Inferior parietal cortex (tissue), 1 donor: ENCODE measurements at regions not wholly inside any gene's neighbourhood (a gene's known extent, or its start where the extent isn't known, plus 50 kb on each side); places are given as distances from the start of the nearest gene placed in this dataset.
A peak's percentile ranks its signal among the peaks of the same experiment; 100 is the strongest.

Experiments used
- DNase-seq: peaks from one replicate; pipeline ENCODE4 v3.0.0-alpha.2; 2016; ENCODE audit errors: extremely low spot score

GRCh38 chr12:13503094-13503835 is 306.7 kb downstream of the EMP1 start:
- no peak for DNase-seq

DNA sequence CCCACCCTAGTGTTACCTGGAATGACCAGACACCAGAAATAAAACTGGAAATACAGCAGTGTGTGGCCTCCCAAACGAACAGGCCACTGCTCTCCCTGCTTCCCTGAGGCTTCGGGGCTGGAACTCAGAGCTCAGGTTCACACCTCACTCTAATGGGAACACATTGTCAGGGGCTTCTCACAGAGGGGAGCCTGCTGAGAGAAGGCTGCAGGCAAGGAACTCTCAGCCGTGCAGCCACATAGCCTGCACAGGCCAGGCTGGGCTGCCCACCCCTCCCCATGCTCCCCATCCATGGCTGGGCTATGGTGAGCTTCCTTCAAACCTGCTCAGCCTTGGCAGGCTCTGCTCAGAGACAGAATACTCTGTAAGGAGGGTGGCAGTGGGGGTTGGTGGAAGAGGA is 302.5 kb downstream of the EMP1 start:
- no peak for DNase-seq

DNA sequence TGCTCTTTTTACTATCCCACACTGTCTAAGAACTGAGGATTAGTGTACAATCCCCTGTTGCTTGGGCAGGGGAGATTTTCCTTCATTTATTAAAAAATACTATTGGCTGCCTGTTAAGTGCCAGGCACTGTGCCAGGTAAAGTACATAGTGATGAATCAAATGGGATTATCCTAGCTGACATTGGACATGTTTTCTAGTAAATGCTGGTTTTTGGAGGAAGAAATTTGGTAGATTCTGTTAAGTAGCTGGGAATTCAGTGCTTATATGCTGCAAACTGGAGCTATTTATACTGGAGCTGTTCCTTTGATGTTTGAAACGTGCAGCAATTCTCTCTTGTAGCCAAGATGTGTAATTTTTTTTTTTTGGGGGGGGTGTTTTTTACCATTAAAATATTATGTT is 299.6 kb downstream of the EMP1 start:
- DNase-seq, result no peak

DNA sequence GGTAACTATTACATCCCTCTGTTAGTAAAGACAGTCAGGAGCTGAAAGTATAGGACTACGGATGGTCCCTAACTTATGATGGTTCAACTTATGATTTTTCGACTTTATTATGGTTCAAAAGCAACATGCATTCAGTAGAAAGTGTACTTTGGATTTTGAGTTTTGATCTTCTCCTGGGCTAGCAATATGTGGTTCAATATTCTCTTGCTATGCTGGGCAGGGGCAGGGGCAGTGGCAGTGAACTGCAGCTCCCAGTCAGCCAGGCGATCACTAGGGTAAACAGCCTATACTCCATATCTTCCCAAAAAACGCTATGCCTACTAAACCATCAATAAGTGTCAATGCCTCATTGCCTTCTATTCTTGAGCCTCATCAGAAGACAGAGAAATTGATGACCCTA is 292.7 kb downstream of the EMP1 start:
- no peak for DNase-seq

- DNase-seq, result no peak
Measured at GRCh38 chr12:13487326-13487725, 290.8 kb downstream of the EMP1 start.

DNA sequence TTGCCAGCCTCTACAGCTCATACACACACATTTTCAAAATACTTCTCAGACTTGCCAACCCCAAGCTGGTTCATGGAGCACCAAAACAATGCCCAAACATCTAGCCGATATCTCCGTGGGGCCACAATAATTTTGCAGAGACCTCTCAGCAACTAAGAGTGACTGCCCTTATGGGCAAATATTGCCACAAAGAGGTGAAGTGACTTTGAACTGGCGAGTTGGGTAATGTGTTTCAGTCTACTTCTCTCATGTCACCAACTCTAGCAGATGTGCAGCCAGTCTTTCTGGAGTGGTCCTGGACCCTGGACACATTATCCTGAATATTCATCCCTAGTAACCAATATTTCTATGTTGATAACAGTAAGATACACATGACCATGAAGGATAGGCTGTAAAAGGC is 290.3 kb downstream of the EMP1 start:
- no peak for DNase-seq

DNA sequence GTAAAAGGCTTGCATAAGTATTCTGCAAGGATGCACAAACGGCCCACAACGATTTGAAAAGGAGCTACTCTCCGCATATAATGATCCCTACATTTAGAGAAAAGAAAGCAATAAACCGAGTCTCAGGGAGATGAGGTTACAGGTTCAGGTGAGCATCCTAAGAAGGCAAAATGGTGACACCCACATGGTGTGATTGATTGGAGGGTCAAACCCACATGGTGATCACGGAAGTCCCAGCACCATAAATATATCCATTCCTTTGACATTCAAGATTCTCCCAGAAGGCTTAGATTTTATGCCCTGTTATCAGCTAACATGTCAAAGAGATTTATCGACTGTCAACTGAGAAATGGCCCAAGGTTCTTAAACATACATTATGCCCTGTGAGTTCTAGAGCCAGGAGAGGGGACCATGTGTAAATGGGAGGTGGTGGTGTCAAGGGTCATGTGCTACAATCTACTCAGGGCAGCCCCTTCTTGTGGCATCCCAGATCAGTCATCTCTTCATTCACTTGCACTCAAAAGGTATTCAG is 282.2 kb downstream of the EMP1 start:
- no peak for DNase-seq

- DNase-seq, result no peak
Measured at GRCh38 chr12:13474381-13474780, 277.9 kb downstream of the EMP1 start.

DNA sequence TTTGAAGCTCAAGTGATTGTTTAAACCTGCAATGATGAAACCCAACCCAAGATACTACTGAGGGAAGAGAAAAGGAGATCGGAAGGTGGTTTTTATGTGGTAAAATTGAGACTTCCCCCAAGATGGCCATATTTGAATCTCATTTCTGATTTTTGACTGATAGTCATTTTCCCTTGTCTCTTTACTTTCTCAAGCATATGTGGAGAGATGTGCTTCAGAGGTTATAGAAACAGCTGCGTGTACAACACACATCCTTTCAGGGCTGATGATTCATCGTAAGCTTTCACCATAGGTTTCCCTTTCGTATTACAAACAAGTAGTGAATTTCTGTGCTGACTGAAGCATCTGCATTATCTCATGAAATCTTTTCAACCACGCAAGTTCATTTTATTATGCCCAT is 276.2 kb downstream of the EMP1 start:
- DNase-seq, result no peak

- DNase-seq, result no peak
Measured at GRCh38 chr12:13471471-13471870, 274.9 kb downstream of the EMP1 start.

GRCh38 chr12:13465635-13466034 is 269.1 kb downstream of the EMP1 start:
- DNase-seq, result no peak

DNA sequence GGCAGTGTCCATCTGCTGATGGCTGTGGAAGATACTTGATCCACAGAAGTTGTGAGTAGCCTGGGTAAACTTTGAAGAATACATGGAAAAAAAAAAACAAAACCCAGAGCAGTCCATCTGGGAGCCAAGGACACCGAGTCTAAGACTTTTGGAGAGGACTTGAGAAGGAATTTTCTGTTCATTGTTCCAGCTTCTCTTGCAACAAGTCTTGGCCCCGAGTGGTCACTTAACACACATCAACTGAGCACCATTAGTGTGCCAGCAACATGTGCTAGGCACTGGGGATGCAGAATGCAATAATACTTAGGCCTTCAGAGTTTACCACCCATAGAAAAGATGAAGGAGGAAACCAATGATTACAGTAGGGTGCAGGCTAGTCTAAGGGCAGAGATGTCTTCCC is 266.7 kb downstream of the EMP1 start:
- no peak for DNase-seq

DNA sequence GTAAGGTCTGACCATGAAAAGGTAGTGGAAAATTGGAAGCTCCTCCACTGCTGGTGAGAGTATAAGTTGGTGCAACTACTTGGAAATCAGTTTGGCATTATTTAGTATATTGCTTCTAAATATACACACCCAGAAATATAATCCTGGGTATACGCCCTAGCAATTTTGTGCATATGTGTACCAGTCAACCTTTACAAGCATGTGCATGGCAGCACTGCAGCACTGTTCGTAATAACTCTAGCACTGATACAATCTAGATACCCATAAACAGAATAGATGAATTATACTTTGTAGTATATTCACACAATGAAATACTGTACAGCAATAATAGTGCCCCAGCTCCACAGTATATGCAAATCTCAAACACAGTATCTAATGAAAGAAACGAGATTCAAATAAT is 265.9 kb downstream of the EMP1 start:
- DNase-seq, result no peak

GRCh38 chr12:13455778-13456144 is 259.2 kb downstream of the EMP1 start:
- no peak for DNase-seq

- no peak for DNase-seq
Measured at GRCh38 chr12:13454991-13455777, 258.7 kb downstream of the EMP1 start.

DNA sequence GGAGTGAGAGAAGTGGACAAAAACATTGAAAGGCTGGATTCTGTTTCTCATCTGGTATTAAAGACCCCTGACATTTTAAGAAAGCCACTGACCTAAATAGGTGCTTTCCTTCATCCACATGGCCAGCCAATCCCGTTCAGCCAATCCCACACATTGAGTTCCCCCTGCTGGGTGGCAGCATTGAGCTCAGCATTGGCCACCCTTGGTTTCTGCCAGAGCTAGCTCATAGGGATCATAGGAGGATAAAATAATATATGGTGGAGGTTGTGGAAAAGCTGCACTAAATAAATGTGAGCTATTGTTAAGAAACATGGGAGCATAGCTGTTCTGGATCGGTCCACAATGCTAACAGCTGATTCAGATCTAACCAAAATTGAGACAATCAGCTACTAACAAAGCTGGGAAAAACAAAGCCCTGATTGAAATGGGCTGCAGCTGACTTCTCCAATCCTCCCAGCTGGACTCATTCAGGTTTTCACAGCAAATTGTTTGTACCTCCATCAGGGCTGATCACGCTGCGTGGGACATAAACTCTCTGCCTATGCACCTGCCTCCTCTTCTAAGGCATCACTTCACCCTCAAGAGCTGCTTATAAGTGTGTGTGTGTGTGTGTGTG is 256.5 kb downstream of the EMP1 start:
- peak; percentile 68 for DNase-seq

- DNase-seq, result no peak
Measured at GRCh38 chr12:13451776-13452175, 255.2 kb downstream of the EMP1 start.

DNA sequence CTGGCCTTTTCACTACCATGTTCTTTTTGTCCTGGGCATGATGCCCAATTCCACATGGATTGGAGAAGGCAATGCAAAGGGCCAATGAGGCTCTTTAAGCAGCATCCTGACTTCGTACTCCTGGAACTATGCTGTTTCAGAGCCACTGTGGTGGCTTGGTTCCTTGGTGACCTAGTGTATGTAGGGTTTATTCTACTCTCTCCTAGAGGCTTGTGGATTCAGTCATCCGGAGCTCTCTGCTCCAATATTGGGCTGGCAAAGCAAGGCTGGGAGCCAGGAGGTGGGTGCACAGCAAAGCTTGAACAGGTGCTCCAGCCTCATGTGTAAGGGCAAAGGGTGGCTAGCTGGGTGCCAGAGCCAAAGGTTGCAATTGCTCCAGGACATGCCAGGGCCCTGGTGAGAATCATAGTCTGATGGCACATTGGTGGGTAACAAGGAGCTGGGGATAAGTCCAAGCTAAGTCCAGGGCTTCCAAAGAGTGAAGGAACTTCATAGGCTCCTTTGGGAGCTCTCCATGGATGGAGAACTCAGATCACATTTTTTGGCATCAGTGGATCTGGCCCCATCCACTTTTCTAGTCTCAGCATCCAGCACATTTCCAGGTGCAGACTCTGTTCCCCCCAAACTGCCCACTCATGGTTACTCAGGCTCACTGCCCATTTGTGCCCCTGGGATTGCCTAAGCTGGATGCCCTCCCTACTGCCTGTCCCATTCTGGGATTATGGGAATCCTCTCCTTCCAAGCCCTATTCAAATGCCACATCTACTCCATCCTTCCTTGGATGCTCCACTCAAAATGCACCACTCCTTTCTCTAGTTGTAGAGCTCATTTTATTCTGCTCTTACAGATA is 253.9 kb downstream of the EMP1 start:
- DNase-seq, result no peak

DNA sequence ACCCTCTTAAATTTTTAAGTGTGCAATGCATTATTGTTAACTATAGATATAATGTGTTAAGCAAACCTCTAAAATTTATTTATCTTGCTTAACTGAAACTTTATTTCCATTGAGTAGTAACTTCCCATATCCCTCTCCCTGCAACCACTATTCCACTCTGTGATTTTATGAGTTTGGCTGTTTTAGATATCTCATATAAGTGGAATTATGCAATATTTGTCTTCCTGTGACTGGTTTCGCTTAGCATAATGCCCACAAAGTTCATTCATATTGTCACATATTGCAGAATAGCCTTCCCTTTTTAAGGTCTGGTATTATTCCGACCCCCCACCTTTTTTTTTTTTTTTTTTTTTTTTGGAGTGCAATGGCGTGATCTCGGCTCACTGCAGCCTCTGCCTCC is 247.6 kb downstream of the EMP1 start:
- no peak for DNase-seq

DNA sequence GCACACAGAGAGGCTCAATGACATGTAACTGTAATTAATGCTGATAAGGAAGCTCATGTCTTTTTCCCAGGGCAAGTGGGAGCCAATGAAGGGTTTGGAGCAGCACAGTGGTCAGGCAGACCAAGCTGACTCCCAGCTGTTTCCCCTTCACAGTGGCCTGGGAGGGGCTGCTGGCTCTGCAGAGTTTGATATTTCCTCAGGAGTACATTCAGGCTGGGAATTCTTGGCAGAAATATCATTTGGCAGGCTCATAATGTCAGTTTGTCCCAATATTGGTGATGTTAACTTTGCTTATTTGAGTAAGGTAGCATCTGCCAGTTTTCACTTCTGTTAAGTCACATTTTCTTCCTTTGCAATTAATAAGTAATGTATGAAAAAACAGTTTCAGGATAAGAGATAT is 247.0 kb downstream of the EMP1 start:
- DNase-seq, result no peak

GRCh38 chr12:13443028-13443427 is 246.5 kb downstream of the EMP1 start:
- no peak for DNase-seq

- DNase-seq, result no peak
Measured at GRCh38 chr12:13442457-13442856, 245.9 kb downstream of the EMP1 start.
